WERI-Rb-1 (cell line): ENCODE measurements at regions not wholly inside any gene's neighbourhood (a gene's known extent, or its start where the extent isn't known, plus 50 kb on each side); places are given as distances from the start of the nearest gene placed in this dataset.

ENCODE experiments used
- DNase-seq: peaks from one replicate; pipeline ENCODE4 v3.0.0-alpha.2; 2020
- H3K27ac ChIP-seq: fragments of 250-450 bp; sonication (Bioruptor Pico); 2 replicates; pipeline ENCODE4 v1.5.1; 2020; ENCODE audit warnings: mild to moderate bottlenecking, moderate library complexity
- H3K27me3 ChIP-seq: fragments of 250-450 bp; sonication (Bioruptor Pico); 2 replicates; pipeline ENCODE4 v1.5.1; 2021; ENCODE audit warnings: mild to moderate bottlenecking, low read depth, moderate library complexity; ENCODE audit not compliant: insufficient read depth, severe bottlenecking
- H3K36me3 ChIP-seq: fragments of 250-450 bp; sonication (Bioruptor Pico); 2 replicates; pipeline ENCODE4 v1.5.1; 2020; ENCODE audit warnings: mild to moderate bottlenecking, moderate library complexity
- H3K4me3 ChIP-seq: 2 replicates; pipeline ENCODE4 v1.5.1; 2011; ENCODE audit warnings: low read depth, mild to moderate bottlenecking, control low read depth, low read length
- H3K9me3 ChIP-seq: fragments of 250-450 bp; sonication (Bioruptor Pico); 2 replicates; pipeline ENCODE4 v1.5.1; 2021; ENCODE audit warnings: mild to moderate bottlenecking, moderate library complexity; ENCODE audit not compliant: severe bottlenecking
- TF ChIP-seq, protein P1 (sequence below): IDR thresholded peaks from 2 replicates; pipeline ENCODE4 v1.5.1; 2011; ENCODE audit warnings: low read depth, mild to moderate bottlenecking, control low read depth, inconsistent platforms, low read length

DNA sequence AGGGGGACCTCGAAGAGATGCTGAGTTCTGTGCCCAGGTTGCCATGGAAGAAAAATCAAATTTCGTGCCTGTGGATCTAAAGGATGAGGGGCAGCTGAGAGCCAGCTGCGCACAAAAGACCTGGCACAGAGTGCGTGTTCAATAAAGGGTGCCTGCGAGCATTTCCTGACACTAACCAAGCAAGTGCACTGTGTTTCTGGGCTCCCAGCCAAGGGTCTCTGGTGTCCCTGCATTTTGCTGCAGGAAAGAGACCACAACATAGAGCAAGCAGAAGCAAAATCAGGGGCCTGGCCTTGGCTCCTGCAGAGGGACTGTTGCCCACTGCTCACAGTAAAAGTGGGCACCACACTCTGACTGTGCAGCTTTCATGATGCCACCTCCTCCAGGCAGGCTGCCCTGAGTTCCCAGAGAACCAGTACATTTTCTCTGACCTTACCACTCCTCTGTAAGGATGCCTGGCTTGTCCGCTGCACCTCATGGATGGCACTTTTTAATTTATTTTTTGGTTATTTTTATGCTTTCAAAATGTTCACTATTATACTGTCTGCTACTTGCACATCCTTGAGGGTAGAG lies 70.8 kb upstream of the GPR12 start:
- H3K27ac ChIP-seq, result no peak overlapping the region
- H3K9me3 ChIP-seq, result no peaks in the 10 kb centered on the region
- no peaks in the 10 kb centered on the region for H3K27me3 ChIP-seq
- no peaks in the 10 kb centered on the region for H3K36me3 ChIP-seq
- DNase-seq, result no peak
- no peak overlapping the region for H3K4me3 ChIP-seq
- TF ChIP-seq, protein P1, sequence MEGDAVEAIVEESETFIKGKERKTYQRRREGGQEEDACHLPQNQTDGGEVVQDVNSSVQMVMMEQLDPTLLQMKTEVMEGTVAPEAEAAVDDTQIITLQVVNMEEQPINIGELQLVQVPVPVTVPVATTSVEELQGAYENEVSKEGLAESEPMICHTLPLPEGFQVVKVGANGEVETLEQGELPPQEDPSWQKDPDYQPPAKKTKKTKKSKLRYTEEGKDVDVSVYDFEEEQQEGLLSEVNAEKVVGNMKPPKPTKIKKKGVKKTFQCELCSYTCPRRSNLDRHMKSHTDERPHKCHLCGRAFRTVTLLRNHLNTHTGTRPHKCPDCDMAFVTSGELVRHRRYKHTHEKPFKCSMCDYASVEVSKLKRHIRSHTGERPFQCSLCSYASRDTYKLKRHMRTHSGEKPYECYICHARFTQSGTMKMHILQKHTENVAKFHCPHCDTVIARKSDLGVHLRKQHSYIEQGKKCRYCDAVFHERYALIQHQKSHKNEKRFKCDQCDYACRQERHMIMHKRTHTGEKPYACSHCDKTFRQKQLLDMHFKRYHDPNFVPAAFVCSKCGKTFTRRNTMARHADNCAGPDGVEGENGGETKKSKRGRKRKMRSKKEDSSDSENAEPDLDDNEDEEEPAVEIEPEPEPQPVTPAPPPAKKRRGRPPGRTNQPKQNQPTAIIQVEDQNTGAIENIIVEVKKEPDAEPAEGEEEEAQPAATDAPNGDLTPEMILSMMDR, result no peak

DNA sequence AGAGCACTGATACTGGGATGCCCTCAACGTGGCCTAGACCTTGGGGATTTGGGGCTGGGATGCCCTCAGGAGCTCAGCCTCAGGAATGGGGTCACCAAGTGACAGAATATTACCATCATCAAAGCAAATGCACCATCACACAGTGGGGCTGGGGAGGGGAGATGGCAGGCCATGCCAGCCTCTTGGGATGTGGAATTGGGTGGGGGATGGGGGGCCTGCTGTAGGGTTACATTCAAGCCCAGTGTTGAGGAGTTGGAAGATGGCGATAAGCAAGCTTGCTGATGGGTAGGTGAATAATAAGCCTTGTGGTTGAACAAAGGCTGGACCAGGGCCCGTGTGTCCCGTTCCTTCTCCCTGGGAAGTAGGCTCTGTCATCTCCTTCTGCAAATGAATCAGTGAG lies 69.1 kb upstream of the GPR12 start:
- DNase-seq, result no peak
- TF ChIP-seq, protein P1, result no peak
- Histone ChIP-seq H3K36me3 (no peaks in the 10 kb centered on the region), H3K27me3 (no peaks in the 10 kb centered on the region), H3K27ac (no peak overlapping the region), H3K4me3 (no peak overlapping the region), H3K9me3 (no peaks in the 10 kb centered on the region)

DNA sequence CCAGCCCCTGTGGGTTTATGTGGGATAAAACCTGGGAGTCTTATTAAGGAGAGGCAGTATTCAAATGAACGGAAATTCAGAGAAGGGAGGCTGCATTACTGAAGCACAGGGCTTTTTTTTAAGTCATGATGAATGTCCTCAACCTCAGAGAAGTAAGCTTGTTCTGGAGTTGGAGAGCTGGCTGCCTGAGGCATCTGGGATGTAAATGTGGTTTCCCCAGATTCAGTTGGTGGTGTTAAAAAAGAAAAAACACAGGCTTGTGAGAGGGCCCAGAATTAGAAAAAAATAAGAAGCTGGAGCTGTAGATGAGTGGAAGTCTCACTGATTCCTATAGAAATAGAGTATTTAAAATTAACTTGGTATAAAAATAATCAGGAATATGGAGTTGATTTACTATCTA lies 64.0 kb upstream of the GPR12 start:
- Histone ChIP-seq H3K27me3 (no peaks in the 10 kb centered on the region), H3K4me3 (no peak overlapping the region)
- DNase-seq, result no peak

DNA sequence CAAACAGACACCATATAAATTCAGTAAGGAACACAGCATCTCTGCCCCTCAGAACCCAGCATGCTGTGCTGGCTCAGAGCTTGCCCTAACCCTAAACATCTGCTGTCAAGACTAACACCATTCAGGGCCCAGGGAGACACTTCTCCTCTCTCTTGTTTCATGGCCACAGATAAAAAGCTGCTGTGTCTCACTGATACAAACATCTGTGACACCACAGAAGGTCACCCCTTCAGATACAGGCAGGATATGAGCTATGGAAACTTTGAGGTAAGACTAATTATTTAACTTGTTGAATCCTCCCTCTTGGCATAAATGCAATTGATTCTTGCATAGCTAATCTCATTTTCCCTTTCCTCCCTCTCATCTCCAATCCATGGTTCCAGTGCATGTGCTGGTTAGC lies 61.6 kb upstream of the GPR12 start:
- Histone ChIP-seq H3K4me3 (no peak overlapping the region), H3K36me3 (no peaks in the 10 kb centered on the region), H3K27ac (no peak overlapping the region), H3K27me3 (no peaks in the 10 kb centered on the region), H3K9me3 (no peaks in the 10 kb centered on the region)
- TF ChIP-seq, protein P1, result no peak
- no peak for DNase-seq

More for the DNA sequence above, 64.0 kb upstream of the GPR12 start:
- Histone ChIP-seq H3K27ac (no peak overlapping the region), H3K9me3 (no peaks in the 10 kb centered on the region), H3K36me3 (no peaks in the 10 kb centered on the region)
- TF ChIP-seq, protein P1, result no peak

DNA sequence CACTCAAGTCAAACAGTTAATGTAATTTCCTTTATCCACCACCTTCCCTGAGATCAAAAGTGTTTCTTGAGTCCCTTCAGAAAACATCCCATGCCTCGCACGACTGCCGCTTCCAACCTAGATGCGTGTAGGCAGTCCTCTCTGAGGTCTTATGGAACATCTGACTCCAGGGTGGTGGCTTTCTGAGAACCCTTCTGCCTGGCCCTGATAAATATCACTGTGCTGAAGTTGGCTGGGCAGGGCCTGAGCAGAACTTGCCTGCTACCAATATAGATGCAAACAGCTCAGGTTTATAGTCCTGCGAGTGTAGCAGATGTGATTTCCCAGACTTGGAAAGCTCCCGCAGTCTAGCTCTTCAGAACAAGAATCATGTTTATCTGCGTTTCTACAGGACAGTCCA lies 61.1 kb upstream of the GPR12 start:
- H3K4me3 ChIP-seq, result no peak overlapping the region
- no peaks in the 10 kb centered on the region for H3K27me3 ChIP-seq
- H3K27ac ChIP-seq, result no peak overlapping the region
- DNase-seq, result no peak
- H3K36me3 ChIP-seq, result no peaks in the 10 kb centered on the region
- H3K9me3 ChIP-seq, result no peaks in the 10 kb centered on the region
- TF ChIP-seq, protein P1, result no peak

DNA sequence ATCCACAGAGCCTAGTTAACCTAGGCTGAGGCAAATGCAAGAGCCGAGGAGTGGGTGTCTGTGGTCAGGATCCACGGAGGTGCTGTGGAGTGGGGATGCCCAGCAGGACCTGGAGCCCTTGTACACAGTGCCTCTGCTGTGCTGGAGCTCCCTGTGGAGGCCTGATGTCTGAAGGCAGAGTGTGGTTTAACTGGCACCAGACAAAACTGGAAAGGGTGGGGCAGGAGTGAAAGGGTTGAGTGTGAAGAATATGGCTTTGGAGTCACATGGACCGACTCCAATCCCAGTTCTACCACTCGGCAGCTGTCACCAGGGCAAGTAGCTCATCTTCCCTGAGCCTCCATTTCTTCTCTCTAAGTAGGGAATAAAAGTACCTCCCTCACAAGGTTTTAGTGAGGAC lies 60.3 kb upstream of the GPR12 start:
- TF ChIP-seq, protein P1, result no peak
- Histone ChIP-seq H3K4me3 (no peak overlapping the region), H3K36me3 (no peaks in the 10 kb centered on the region), H3K27me3 (no peaks in the 10 kb centered on the region), H3K27ac (no peak overlapping the region), H3K9me3 (no peaks in the 10 kb centered on the region)
- DNase-seq, result no peak
